Adrenal gland (tissue), 9 donors: ENCODE measurements at regions not wholly inside any gene's neighbourhood (a gene's known extent, or its start where the extent isn't known, plus 50 kb on each side); places are given as distances from the start of the nearest gene placed in this dataset.

ENCODE experiments used
- DNase-seq, 7 donors: peaks; one replicate each; pipeline ENCODE4 v3.0.0-alpha.2; 2019 to 2020
- H3K27ac ChIP-seq, 5 donors: fragments of 200-600 bp; sonication (generic) in 4 of 5; 1 replicate in 3 of 5; 2 replicates in 2 of 5; pipeline versions ENCODE4 v1.5.1 to v1.8.0; 2016 to 2020; ENCODE audit warnings: mild to moderate bottlenecking in 1 of 5
- H3K27me3 ChIP-seq: fragments of 200-600 bp; 2 replicates; pipeline ENCODE4 v1.8.0; 2021
- H3K36me3 ChIP-seq, 2 donors: fragments of 200-600 bp; replicated peaks in 1 of 2; 1 replicate in 1 of 2; 2 replicates in 1 of 2; pipeline versions ENCODE4 v1.5.1 to v1.8.0; 2018 to 2022
- H3K4me1 ChIP-seq, 2 donors: fragments of 200-600 bp; replicated peaks in 1 of 2; 1 replicate in 1 of 2; 2 replicates in 1 of 2; pipeline versions ENCODE4 v1.5.1 to v1.8.0; 2018 to 2021
- H3K4me3 ChIP-seq, 4 donors: fragments of 200-600 bp; sonication (generic) in 3 of 4; one replicate each; pipeline ENCODE4 v1.5.1; 2016 to 2018
- H3K9me3 ChIP-seq, 3 donors: fragments of 200-600 bp; sonication (generic) in 1 of 3; replicated peaks in 1 of 3; 1 replicate in 2 of 3; 2 replicates in 1 of 3; pipeline versions ENCODE4 v1.5.1 to v1.8.0; 2016 to 2021
- CTCF ChIP-seq, 6 experiments: fragments of 450-650 bp in 4 of 6; fragments of 200-600 bp in 2 of 6; sonication (generic) in 1 of 6; IDR thresholded peaks; 1 replicate in 5 of 6; 2 replicates in 1 of 6; pipeline versions ENCODE4 v1.5.1 to v1.8.0; 2016 to 2021; ENCODE audit warnings: antibody characterized with exemption in 6 of 6, mild to moderate bottlenecking in 2 of 6, moderate library complexity in 1 of 6
- POLR2A ChIP-seq, 2 donors: fragments of 450-650 bp; IDR thresholded peaks; one replicate each; pipeline ENCODE4 v1.6.1; 2017; ENCODE audit warnings: antibody characterized with exemption in 2 of 2, mild to moderate bottlenecking in 2 of 2, moderate library complexity in 1 of 2
- WGBS, 4 donors: extraction: QIAGEN DNeasy Blood & Tissue Kit in 2 of 4; methylation state at CpG; one replicate each; pipeline versions ENCODE4 v1.1.5 to v1.1.7; 2013 to 2017; 5-methylcytosine and 5-hydroxymethylcytosine counted together
- intact Hi-C, 2 donors: fragments of 100-400 bp; cut with DNase I; formaldehyde crosslinking; loops; one replicate each; pipeline versions ENCODE4 v1.14.1 to v1.15.0; 2022 to 2023
- donor health status: healthy with polysubstance abuse.
- donor health status: Bipolar disorder and iron deficiency.
- donor health status: DM: yes; HTN: yes; CAD: no.
- donor health status: DM: no; HTN: no; CAD: no.
- donor health status: DM: no; HTN: no; CAD: no.

- DNase-seq, result no peak
- no peaks in the 10 kb centered on the region for H3K9me3 ChIP-seq
- intact Hi-C loops, result no loop called here
- H3K36me3 ChIP-seq, result no peaks in the 10 kb centered on the region
- TF ChIP-seq POLR2A (IDR thresholded peaks at IDR 0.05) (no peak), CTCF (IDR thresholded peaks at IDR 0.05) (no peak)
- no peak overlapping the region for H3K27ac ChIP-seq
- no peaks in the 10 kb centered on the region for H3K27me3 ChIP-seq
- H3K4me3 ChIP-seq, result no peak overlapping the region
- 69 to 100% (median 84%) methylated on average over 1 to 11 of the region's 11 CpGs for WGBS, 4 donors
- no peaks in the 10 kb centered on the region for H3K4me1 ChIP-seq
Measured at GRCh38 chr3:167115331-167115934, 264.7 kb downstream of the ZBBX start.

- H3K4me1 ChIP-seq, result no peaks in the 10 kb centered on the region
- intact Hi-C loops, result no loop called here
- no peak for DNase-seq
- no peaks in the 10 kb centered on the region for H3K9me3 ChIP-seq
- H3K36me3 ChIP-seq, result no peaks in the 10 kb centered on the region
- H3K27ac ChIP-seq, result no peak overlapping the region
- 84 to 96% (median 89%) methylated on average over 5 to 8 of the region's 8 CpGs for WGBS, 4 donors
- H3K27me3 ChIP-seq, result no peaks in the 10 kb centered on the region
- TF ChIP-seq CTCF (IDR thresholded peaks at IDR 0.05) (no peak), POLR2A (IDR thresholded peaks at IDR 0.05) (no peak)
- no peak overlapping the region for H3K4me3 ChIP-seq
Measured at GRCh38 chr3:167114619-167115018, 265.5 kb downstream of the ZBBX start.

- Histone ChIP-seq H3K9me3 (no peaks in the 10 kb centered on the region), H3K27me3 (no peaks in the 10 kb centered on the region), H3K36me3 (no peaks in the 10 kb centered on the region), H3K4me3 (no peak overlapping the region), H3K27ac (no peak overlapping the region), H3K4me1 (no peaks in the 10 kb centered on the region)
- TF ChIP-seq CTCF (IDR thresholded peaks at IDR 0.05) (no peak), POLR2A (IDR thresholded peaks at IDR 0.05) (no peak)
- WGBS, 4 donors, result 79 to 84% (median 81%) methylated on average over 12 of the region's 12 CpGs
- intact Hi-C loops, result no loop called here
- DNase-seq, result no peak
Measured at GRCh38 chr3:167113035-167113830, 266.9 kb downstream of the ZBBX start.

GRCh38 chr3:167110901-167111300 lies 269.2 kb downstream of the ZBBX start:
- 59 to 66% (median 63%) methylated on average over 8 of the region's 8 CpGs for WGBS, 4 donors
- no peak for TF ChIP-seq POLR2A (IDR thresholded peaks at IDR 0.05)
- no peak for TF ChIP-seq CTCF (IDR thresholded peaks at IDR 0.05)
- DNase-seq, result no peak
- H3K4me3 ChIP-seq, result no peak overlapping the region
- no peaks in the 10 kb centered on the region for H3K4me1 ChIP-seq
- H3K27me3 ChIP-seq, result no peaks in the 10 kb centered on the region
- intact Hi-C loops, result no loop called here
- H3K36me3 ChIP-seq, result no peaks in the 10 kb centered on the region
- no peak overlapping the region for H3K27ac ChIP-seq
- no peaks in the 10 kb centered on the region for H3K9me3 ChIP-seq
